Stomach smooth muscle (tissue), 2 donors: ENCODE measurements at regions not wholly inside any gene's neighbourhood (a gene's known extent, or its start where the extent isn't known, plus 50 kb on each side); places are given as distances from the start of the nearest gene placed in this dataset.

ENCODE experiments used
- H3K27ac ChIP-seq: one replicate; pipeline ENCODE4 v1.7.0; 2013; ENCODE audit warnings: mild to moderate bottlenecking, low read length, inconsistent platforms
- H3K27me3 ChIP-seq, 2 donors: one replicate each; pipeline ENCODE4 v1.7.0; 2013; ENCODE audit warnings: low read length in 2 of 2; ENCODE audit not compliant: insufficient read depth in 2 of 2, control insufficient read depth in 1 of 2
- H3K36me3 ChIP-seq, 2 donors: one replicate each; pipeline ENCODE4 v1.7.0; 2013; ENCODE audit warnings: low read length in 2 of 2; ENCODE audit not compliant: control insufficient read depth in 2 of 2, insufficient read depth in 2 of 2
- H3K4me1 ChIP-seq: one replicate; pipeline ENCODE4 v1.7.0; 2013; ENCODE audit warnings: low read length; ENCODE audit not compliant: control insufficient read depth, insufficient read depth
- H3K4me3 ChIP-seq, 2 donors: one replicate each; pipeline ENCODE4 v1.7.0; 2013; ENCODE audit warnings: low read length in 2 of 2
- H3K9ac ChIP-seq, 2 donors: one replicate each; pipeline ENCODE4 v1.7.0; 2013; ENCODE audit warnings: low read length in 2 of 2, mild to moderate bottlenecking in 1 of 2
- H3K9me3 ChIP-seq, 2 donors: one replicate each; pipeline ENCODE4 v1.7.0; 2013; ENCODE audit warnings: low read length in 2 of 2; ENCODE audit not compliant: control insufficient read depth in 2 of 2
- donor health status: healthy.
- donor health status: Pancreatic carcinoma.

DNA sequence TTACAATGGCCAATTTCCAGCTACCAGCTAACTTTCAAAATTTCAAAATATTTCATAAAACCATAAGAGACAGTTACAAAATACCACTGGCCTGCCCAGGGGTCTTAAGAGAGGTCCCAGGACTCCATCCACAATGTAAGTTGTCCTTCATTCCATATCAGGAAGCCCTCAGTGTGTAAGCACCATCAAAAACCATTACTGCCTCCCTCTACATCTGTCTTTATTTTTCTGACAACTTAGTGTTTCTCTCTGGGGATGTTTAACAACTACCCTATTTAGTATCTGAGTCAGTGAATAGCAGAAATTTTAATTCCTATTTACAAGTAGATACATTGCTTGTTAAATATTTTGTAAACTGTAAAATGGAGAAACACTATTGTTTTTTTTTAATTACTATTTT is 339.3 kb upstream of the ADAMTS5 start:
- H3K4me3 ChIP-seq, result no peak overlapping the region
- no peaks in the 10 kb centered on the region for H3K27me3 ChIP-seq
- no peaks in the 10 kb centered on the region for H3K36me3 ChIP-seq
- H3K9ac ChIP-seq, result no peak overlapping the region
- no peaks in the 10 kb centered on the region for H3K9me3 ChIP-seq
- H3K27ac ChIP-seq, result no peak overlapping the region
- H3K4me1 ChIP-seq, result no peaks in the 10 kb centered on the region

DNA sequence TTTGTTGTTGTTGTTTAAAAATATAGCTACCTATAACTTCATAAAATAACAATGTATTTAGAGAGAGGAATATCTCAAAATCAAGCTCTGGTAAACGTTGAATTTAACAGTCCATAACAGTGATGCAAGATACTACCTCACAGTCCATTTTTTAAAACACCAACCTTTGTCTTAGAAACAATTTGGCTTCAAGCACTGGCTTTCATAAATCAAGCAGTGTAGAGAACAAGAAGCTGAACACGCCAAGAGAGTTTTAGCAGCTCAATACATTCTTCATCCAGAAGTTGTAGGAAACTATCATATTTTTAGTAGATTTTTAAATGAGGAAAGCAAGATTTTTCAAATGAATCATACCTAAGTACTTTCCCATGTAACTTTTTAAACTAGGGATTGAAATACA is 334.3 kb upstream of the ADAMTS5 start:
- Histone ChIP-seq H3K27ac (no peak overlapping the region), H3K4me1 (no peaks in the 10 kb centered on the region), H3K27me3 (no peaks in the 10 kb centered on the region), H3K9me3 (peaks cover 0 to 3% of the 10 kb centered on the region in 2 donors), H3K4me3 (no peak overlapping the region), H3K36me3 (no peaks in the 10 kb centered on the region), H3K9ac (no peak overlapping the region)

DNA sequence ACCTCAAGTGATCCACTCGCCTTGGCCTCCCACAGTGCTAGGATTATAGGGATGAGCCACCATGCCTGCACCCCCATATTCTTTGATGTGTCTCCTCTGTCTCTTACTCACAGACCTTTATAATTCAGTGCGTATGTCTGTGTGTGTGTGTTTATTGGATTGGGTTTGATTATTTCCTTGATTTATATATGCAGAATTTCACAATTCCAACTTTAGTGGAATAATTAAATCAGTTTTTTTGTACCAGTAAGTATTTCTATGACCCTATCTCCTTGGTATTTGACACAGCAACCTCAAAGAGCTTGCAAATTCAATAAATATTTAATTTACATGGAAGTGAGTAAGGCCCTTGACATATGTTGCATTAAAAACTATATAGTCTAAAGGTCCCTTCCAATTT is 333.9 kb upstream of the ADAMTS5 start:
- peaks cover 0 to 3% of the 10 kb centered on the region in 2 donors for H3K9me3 ChIP-seq
- no peaks in the 10 kb centered on the region for H3K36me3 ChIP-seq
- H3K4me3 ChIP-seq, result no peak overlapping the region
- H3K9ac ChIP-seq, result no peak overlapping the region
- H3K27ac ChIP-seq, result no peak overlapping the region
- H3K27me3 ChIP-seq, result no peaks in the 10 kb centered on the region
- H3K4me1 ChIP-seq, result no peaks in the 10 kb centered on the region

- no peaks in the 10 kb centered on the region for H3K27me3 ChIP-seq
These were observed 331.6 kb upstream of the ADAMTS5 start for GRCh38 chr21:27298465-27298864.

DNA sequence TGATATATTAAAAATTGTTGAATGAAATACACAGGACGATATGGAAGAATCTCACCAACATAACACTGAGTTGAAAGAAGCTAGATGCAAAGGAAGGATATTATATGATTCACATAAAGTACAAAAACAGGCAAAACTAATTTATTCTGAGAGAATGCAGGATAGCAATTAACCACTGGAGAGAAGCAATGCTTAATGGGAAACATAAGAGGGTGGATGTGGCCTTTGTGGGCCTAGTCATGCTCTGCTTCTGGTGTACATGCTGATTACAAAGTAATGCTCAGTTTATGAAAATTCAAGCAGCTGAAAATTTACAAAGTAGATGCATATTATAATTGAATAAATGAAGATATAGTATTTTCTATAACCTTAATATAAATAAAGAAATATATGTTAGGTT is 326.4 kb upstream of the ADAMTS5 start:
- H3K4me1 ChIP-seq, result no peaks in the 10 kb centered on the region
- H3K9me3 ChIP-seq, result peaks cover 0 to 3% of the 10 kb centered on the region in 2 donors
- H3K4me3 ChIP-seq, result no peak overlapping the region
- no peaks in the 10 kb centered on the region for H3K36me3 ChIP-seq
- H3K27ac ChIP-seq, result no peak overlapping the region
- no peaks in the 10 kb centered on the region for H3K27me3 ChIP-seq
- no peak overlapping the region for H3K9ac ChIP-seq

More at GRCh38 chr21:27298465-27298864, 331.6 kb upstream of the ADAMTS5 start:
- no peaks in the 10 kb centered on the region for H3K4me1 ChIP-seq
- H3K36me3 ChIP-seq, result no peaks in the 10 kb centered on the region
- peaks cover 0 to 3% of the 10 kb centered on the region in 2 donors for H3K9me3 ChIP-seq
- no peak overlapping the region for H3K27ac ChIP-seq
- no peak overlapping the region for H3K4me3 ChIP-seq
- no peak overlapping the region for H3K9ac ChIP-seq

DNA sequence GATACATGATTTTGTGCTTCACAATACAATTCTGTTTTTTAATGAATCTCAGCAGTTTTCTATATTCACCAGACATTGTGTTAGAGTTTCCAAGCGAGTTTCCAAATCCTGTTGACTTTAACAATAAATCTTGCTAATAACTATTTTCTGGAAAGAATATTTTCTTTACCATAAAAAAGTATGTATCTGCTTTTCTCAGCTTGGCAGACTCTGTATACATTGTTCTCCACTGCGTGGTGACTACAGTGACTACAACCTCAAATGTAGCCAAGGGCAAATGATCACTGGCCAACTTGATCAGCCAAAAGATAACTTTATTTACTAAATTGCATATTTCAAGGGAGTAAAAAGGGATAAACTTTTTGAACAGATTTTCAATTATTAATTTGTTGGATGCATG is 325.9 kb upstream of the ADAMTS5 start:
- no peak overlapping the region for H3K27ac ChIP-seq
- H3K9me3 ChIP-seq, result peaks cover 0 to 3% of the 10 kb centered on the region in 2 donors
- no peaks in the 10 kb centered on the region for H3K27me3 ChIP-seq
- H3K36me3 ChIP-seq, result no peaks in the 10 kb centered on the region
- no peak overlapping the region for H3K9ac ChIP-seq
- H3K4me1 ChIP-seq, result no peaks in the 10 kb centered on the region
- no peak overlapping the region for H3K4me3 ChIP-seq

- Histone ChIP-seq H3K4me3 (no peak overlapping the region), H3K27ac (no peak overlapping the region), H3K9ac (no peak overlapping the region), H3K27me3 (no peaks in the 10 kb centered on the region), H3K36me3 (no peaks in the 10 kb centered on the region), H3K4me1 (no peaks in the 10 kb centered on the region), H3K9me3 (peaks cover 0 to 3% of the 10 kb centered on the region in 2 donors)
These were observed 325.3 kb upstream of the ADAMTS5 start for GRCh38 chr21:27292229-27292628.

GRCh38 chr21:27291006-27291405 is 324.1 kb upstream of the ADAMTS5 start:
- no peaks in the 10 kb centered on the region for H3K27me3 ChIP-seq

DNA sequence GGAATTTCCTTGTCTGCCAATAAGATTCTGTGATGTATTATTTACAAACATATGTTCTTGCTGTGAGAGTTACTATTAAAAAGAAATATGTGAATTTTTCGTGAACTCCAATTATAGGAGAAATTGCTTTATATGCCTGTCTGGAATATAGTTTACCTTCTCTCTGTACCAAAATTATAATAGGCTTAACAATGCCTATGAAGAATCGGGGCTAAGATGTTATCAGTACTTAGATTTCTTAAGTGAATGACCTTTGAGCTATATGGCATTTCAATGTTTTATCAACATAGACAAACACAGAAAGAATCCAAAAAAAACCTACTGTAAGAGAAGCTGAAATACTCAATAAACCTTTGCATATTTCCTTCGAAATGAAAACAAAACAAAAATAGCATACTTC is 323.1 kb upstream of the ADAMTS5 start:
- Histone ChIP-seq H3K36me3 (no peaks in the 10 kb centered on the region), H3K27me3 (no peaks in the 10 kb centered on the region), H3K9ac (no peak overlapping the region), H3K4me3 (no peak overlapping the region), H3K4me1 (no peaks in the 10 kb centered on the region), H3K9me3 (no peaks in the 10 kb centered on the region), H3K27ac (no peak overlapping the region)

More at GRCh38 chr21:27291006-27291405, 324.1 kb upstream of the ADAMTS5 start:
- Histone ChIP-seq H3K9me3 (no peaks in the 10 kb centered on the region), H3K4me1 (no peaks in the 10 kb centered on the region), H3K4me3 (no peak overlapping the region), H3K27ac (no peak overlapping the region), H3K36me3 (no peaks in the 10 kb centered on the region), H3K9ac (no peak overlapping the region)

GRCh38 chr21:27286760-27287159 is 319.9 kb upstream of the ADAMTS5 start:
- Histone ChIP-seq H3K27ac (no peak overlapping the region), H3K27me3 (no peaks in the 10 kb centered on the region), H3K4me1 (no peaks in the 10 kb centered on the region), H3K9ac (no peak overlapping the region), H3K36me3 (no peaks in the 10 kb centered on the region), H3K4me3 (no peak overlapping the region), H3K9me3 (no peaks in the 10 kb centered on the region)

GRCh38 chr21:27277110-27277509 is 310.2 kb upstream of the ADAMTS5 start:
- no peaks in the 10 kb centered on the region for H3K36me3 ChIP-seq
- H3K27me3 ChIP-seq, result no peaks in the 10 kb centered on the region
- H3K9ac ChIP-seq, result no peak overlapping the region
- no peaks in the 10 kb centered on the region for H3K4me1 ChIP-seq
- no peak overlapping the region for H3K4me3 ChIP-seq
- no peak overlapping the region for H3K27ac ChIP-seq
- no peaks in the 10 kb centered on the region for H3K9me3 ChIP-seq
